Hepatocyte (in vitro differentiated cells): ENCODE measurements at regions not wholly inside any gene's neighbourhood (a gene's known extent, or its start where the extent isn't known, plus 50 kb on each side); places are given as distances from the start of the nearest gene placed in this dataset.

Source experiments
- DNase-seq: peaks from one replicate; pipeline ENCODE4 v3.0.0-alpha.2; 2016; ENCODE audit warnings: low spot score
- H2AFZ ChIP-seq: fragments of 200-600 bp; sonication (generic); 2 replicates; pipeline ENCODE4 v1.6.0; 2016; ENCODE audit warnings: antibody characterized with exemption, mild to moderate bottlenecking
- H3K27ac ChIP-seq: fragments of 200-600 bp; sonication (generic); 2 replicates; pipeline ENCODE4 v1.5.1; 2016; ENCODE audit warnings: mild to moderate bottlenecking
- H3K27me3 ChIP-seq: fragments of 200-600 bp; sonication (generic); 2 replicates; pipeline ENCODE4 v1.6.1; 2016
- H3K36me3 ChIP-seq: fragments of 200-600 bp; sonication (generic); replicated peaks from 2 replicates; pipeline ENCODE4 v1.5.1; 2016; ENCODE audit warnings: low read depth; ENCODE audit not compliant: insufficient read depth
- H3K4me1 ChIP-seq: fragments of 200-600 bp; sonication (generic); 2 replicates; pipeline ENCODE4 v1.5.1; 2016; ENCODE audit warnings: mild to moderate bottlenecking, moderate library complexity; ENCODE audit not compliant: insufficient read depth
- H3K4me2 ChIP-seq: fragments of 200-600 bp; sonication (generic); 2 replicates; pipeline ENCODE4 v1.6.0; 2016
- H3K4me3 ChIP-seq: fragments of 200-600 bp; sonication (generic); 2 replicates; pipeline ENCODE4 v1.5.1; 2016; ENCODE audit warnings: mild to moderate bottlenecking
- H3K79me2 ChIP-seq: fragments of 200-600 bp; sonication (generic); 2 replicates; pipeline ENCODE4 v1.6.0; 2017; ENCODE audit warnings: mild to moderate bottlenecking
- H3K9me2 ChIP-seq: fragments of 200-600 bp; sonication (generic); replicated peaks from 2 replicates; pipeline ENCODE4 v1.6.0; 2017; ENCODE audit warnings: mild to moderate bottlenecking; ENCODE audit not compliant: insufficient read depth
- H3K9me3 ChIP-seq: fragments of 200-600 bp; sonication (generic); 2 replicates; pipeline ENCODE4 v1.5.1; 2016; ENCODE audit warnings: low read depth, mild to moderate bottlenecking
- H4K20me1 ChIP-seq: fragments of 200-600 bp; sonication (generic); 2 replicates; pipeline ENCODE4 v1.6.0; 2016; ENCODE audit warnings: mild to moderate bottlenecking; ENCODE audit not compliant: insufficient read depth, poor library complexity, severe bottlenecking
- EZH2 ChIP-seq: fragments of 200-600 bp; sonication (generic); IDR thresholded peaks from 2 replicates; pipeline ENCODE4 v1.6.1; 2016; ENCODE audit warnings: antibody characterized with exemption, mild to moderate bottlenecking, borderline replicate concordance
- EZH2phosphoT487 ChIP-seq: fragments of 200-600 bp; sonication (generic); IDR thresholded peaks from one replicate; pipeline ENCODE4 v1.6.1; 2018; ENCODE audit warnings: antibody characterized with exemption, mild to moderate bottlenecking, low read depth, moderate library complexity; ENCODE audit not compliant: unreplicated experiment, severe bottlenecking
- WGBS: methylation state at CpG from one replicate; pipeline ENCODE4 v1.1.6; 2016; ENCODE audit warnings: low lambda C conversion rate; ENCODE audit errors: missing lambda C conversion rate; 5-methylcytosine and 5-hydroxymethylcytosine counted together
- TF ChIP-seq, protein P1 (sequence below): fragments of 200-600 bp; sonication (generic); IDR thresholded peaks from 2 replicates; pipeline ENCODE4 v1.5.1; 2016; ENCODE audit warnings: antibody characterized with exemption, mild to moderate bottlenecking; ENCODE audit not compliant: poor library complexity

DNA sequence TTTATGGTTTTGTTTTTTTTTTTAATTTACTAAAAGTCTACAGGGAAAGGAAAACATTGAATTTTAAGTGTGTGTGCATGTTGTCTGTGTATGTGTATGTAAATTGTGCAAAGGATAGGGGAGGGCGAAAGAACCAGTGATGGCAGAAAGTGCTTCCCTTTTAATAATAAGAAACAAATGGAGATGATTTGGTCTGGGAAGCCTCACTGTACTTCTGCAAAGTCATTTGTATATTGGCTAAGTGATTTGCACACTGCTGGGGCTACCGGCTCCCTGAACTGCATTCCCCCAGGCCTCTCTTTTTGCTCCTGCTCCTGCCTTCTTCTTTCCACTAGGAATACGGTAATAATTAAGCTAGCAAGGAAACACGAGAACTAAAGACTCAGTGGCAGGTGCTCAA is 101.2 kb downstream of the CD47 start:
- no peak for DNase-seq

DNA sequence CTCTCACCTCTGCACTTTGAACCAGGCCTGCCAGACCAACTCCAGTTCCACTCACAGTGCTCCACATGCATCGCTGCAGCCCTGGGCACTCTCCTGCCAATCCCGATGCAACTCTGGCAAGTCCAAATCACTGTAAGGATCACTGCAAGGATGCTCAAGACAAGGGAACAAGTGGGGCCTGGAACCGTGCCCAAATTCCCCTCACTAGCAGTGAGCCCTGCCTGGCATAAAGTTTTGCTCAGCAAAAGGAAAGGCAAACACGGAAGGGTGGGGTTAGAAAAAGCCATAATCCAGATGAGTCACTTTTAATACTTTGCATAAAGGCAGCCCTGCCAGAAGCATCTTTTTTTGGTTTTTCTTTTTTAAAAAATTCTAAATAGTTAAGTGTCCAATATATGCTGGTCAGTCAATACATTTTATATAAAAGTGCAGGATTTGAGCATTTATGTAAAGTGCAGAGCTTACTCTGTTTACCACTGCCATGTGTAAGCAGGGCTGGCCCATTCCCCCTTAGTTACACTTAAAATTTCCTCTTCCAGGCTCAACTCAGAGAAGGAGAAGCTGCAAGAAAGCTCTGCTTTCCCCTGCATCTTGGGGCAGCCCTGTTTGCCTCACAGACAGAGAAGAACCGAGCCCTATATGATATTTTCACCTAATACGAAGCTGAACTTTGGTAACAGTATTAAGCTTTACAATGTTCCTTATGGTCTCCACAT is 102.2 kb downstream of the CD47 start:
- H3K27ac ChIP-seq = peak overlapping the region; percentile 44
- no peak overlapping the region for H3K4me2 ChIP-seq
- 58% methylated on average over 6 of the region's 6 CpGs for WGBS
- TF ChIP-seq, protein P1, sequence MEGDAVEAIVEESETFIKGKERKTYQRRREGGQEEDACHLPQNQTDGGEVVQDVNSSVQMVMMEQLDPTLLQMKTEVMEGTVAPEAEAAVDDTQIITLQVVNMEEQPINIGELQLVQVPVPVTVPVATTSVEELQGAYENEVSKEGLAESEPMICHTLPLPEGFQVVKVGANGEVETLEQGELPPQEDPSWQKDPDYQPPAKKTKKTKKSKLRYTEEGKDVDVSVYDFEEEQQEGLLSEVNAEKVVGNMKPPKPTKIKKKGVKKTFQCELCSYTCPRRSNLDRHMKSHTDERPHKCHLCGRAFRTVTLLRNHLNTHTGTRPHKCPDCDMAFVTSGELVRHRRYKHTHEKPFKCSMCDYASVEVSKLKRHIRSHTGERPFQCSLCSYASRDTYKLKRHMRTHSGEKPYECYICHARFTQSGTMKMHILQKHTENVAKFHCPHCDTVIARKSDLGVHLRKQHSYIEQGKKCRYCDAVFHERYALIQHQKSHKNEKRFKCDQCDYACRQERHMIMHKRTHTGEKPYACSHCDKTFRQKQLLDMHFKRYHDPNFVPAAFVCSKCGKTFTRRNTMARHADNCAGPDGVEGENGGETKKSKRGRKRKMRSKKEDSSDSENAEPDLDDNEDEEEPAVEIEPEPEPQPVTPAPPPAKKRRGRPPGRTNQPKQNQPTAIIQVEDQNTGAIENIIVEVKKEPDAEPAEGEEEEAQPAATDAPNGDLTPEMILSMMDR = no peak
- TF ChIP-seq EZH2 (no peak), EZH2phosphoT487 (no peak)
- H3K4me1 ChIP-seq = peaks cover 42% of the 10 kb centered on the region
- H3K27me3 ChIP-seq = no peaks in the 10 kb centered on the region
- no peaks in the 10 kb centered on the region for H3K36me3 ChIP-seq
- no peaks in the 10 kb centered on the region for H4K20me1 ChIP-seq
- no peak overlapping the region for H3K4me3 ChIP-seq
- DNase-seq = peak; percentile 64
- H3K9me3 ChIP-seq = no peaks in the 10 kb centered on the region
- no peaks in the 10 kb centered on the region for H3K79me2 ChIP-seq
- no peaks in the 10 kb centered on the region for H3K9me2 ChIP-seq
- H2AFZ ChIP-seq = no peak overlapping the region

More for the DNA sequence above, 101.2 kb downstream of the CD47 start:
- Histone ChIP-seq H3K4me2 (no peak overlapping the region), H4K20me1 (no peaks in the 10 kb centered on the region), H2AFZ (no peak overlapping the region), H3K27ac (no peak overlapping the region), H3K9me2 (no peaks in the 10 kb centered on the region), H3K79me2 (no peaks in the 10 kb centered on the region), H3K4me3 (no peak overlapping the region), H3K9me3 (no peaks in the 10 kb centered on the region), H3K36me3 (no peaks in the 10 kb centered on the region), H3K27me3 (no peaks in the 10 kb centered on the region), H3K4me1 (peaks cover 48% of the 10 kb centered on the region)
- TF ChIP-seq EZH2 (no peak), EZH2phosphoT487 (no peak)
- TF ChIP-seq, protein P1 = no peak
- 28% methylated on average over 4 of the region's 4 CpGs for WGBS

DNA sequence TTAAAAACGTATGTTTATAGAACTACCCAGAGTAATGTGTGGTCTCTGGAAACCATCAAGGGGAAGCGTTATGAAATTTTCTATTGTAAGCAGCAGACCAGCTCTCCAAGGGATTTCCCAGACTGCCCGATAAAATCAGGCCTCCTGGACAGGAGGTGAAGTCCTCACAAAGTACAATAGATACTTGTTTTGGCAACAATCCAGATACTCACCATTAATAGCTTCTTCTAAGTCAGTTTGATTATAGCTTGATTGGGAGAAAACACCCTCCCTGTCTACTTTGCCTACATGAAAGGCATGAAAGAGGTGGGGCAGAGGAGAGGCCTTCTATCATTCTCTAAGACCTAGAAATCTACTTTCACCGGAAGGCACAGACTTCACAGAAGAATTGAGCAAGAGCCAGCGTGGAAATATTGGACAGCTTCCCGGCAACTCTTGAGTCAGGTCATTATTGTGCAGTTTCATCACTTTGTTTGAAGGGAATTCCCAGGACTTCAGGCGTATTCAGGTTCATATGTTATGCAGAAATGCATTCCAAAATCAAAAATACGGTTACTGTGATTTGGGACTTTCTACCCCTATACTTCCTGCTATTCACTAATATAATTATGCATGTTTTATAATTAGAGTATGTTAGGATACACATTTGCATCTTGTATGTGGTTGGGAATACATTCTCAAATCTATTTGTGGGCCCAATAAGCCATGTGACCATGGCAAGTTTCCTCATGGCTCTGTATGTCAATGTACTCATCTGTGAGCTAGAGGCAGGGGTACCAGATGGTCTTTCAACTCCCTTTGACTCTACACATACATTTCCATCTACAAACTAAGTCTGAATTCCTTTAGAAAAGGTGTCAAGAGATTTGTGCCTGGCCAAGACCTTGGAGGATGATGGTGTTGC is 103.5 kb downstream of the CD47 start:
- TF ChIP-seq, protein P1 = no peak
- TF ChIP-seq EZH2phosphoT487 (no peak), EZH2 (no peak)
- Histone ChIP-seq H2AFZ (no peak overlapping the region), H3K36me3 (no peaks in the 10 kb centered on the region), H4K20me1 (no peaks in the 10 kb centered on the region), H3K4me3 (no peak overlapping the region), H3K4me2 (peak overlapping the region; percentile 49), H3K27me3 (no peaks in the 10 kb centered on the region), H3K79me2 (no peaks in the 10 kb centered on the region), H3K9me3 (no peaks in the 10 kb centered on the region), H3K4me1 (peaks cover 39% of the 10 kb centered on the region), H3K27ac (peak overlapping the region; percentile 84), H3K9me2 (no peaks in the 10 kb centered on the region)
- peak; percentile 80 for DNase-seq
- 40% methylated on average over 8 of the region's 8 CpGs for WGBS
